ENCODE measurements at regions not wholly inside any gene's neighbourhood (a gene's known extent, or its start where the extent isn't known, plus 50 kb on each side); places are given as distances from the start of the nearest gene placed in this dataset.

- no peak for TF ChIP-seq ZNF274 (IDR thresholded peaks at IDR 0.05; ENCODE audit: low read depth, low read length)
- TF ChIP-seq SUZ12 (IDR thresholded peaks at IDR 0.05; ENCODE audit: extremely low read depth, insufficient read depth, insufficient read length) = no peak
- no peak for TF ChIP-seq YY1 (IDR thresholded peaks at IDR 0.05; ENCODE audit: insufficient read depth, insufficient read length)
- no peaks in the 10 kb centered on the region for H3K27me3 ChIP-seq (ENCODE audit: insufficient read depth, insufficient read length)
- H3K4me3 ChIP-seq (ENCODE audit: insufficient read length, low read depth) = no peak overlapping the region
- no peaks in the 10 kb centered on the region for H3K4me1 ChIP-seq (ENCODE audit: insufficient read depth, insufficient read length)
- no peaks in the 10 kb centered on the region for H3K9me3 ChIP-seq (ENCODE audit: insufficient read depth, low read length)
- H3K9ac ChIP-seq (ENCODE audit: insufficient read length, low read depth) = no peak overlapping the region
- DNase-seq (ENCODE audit: low read depth, low spot score) = no peak
- H3K36me3 ChIP-seq (ENCODE audit: insufficient read depth, insufficient read length, low read length) = no peaks in the 10 kb centered on the region
These were observed 71.3 kb downstream of the RPE65 start for GRCh38 chr1:68378296-68379084.

GRCh38 chr1:68377098-68377497, 72.7 kb downstream of the RPE65 start:
- Histone ChIP-seq H3K36me3 (ENCODE audit: insufficient read depth, insufficient read length, low read length) (no peaks in the 10 kb centered on the region), H3K27me3 (ENCODE audit: insufficient read depth, insufficient read length) (no peaks in the 10 kb centered on the region), H3K4me3 (ENCODE audit: insufficient read length, low read depth) (no peak overlapping the region), H3K9ac (ENCODE audit: insufficient read length, low read depth) (no peak overlapping the region), H3K9me3 (ENCODE audit: insufficient read depth, low read length) (no peaks in the 10 kb centered on the region), H3K4me1 (ENCODE audit: insufficient read depth, insufficient read length) (no peaks in the 10 kb centered on the region)
- TF ChIP-seq SUZ12 (IDR thresholded peaks at IDR 0.05; ENCODE audit: extremely low read depth, insufficient read depth, insufficient read length) (no peak), YY1 (IDR thresholded peaks at IDR 0.05; ENCODE audit: insufficient read depth, insufficient read length) (no peak), ZNF274 (IDR thresholded peaks at IDR 0.05; ENCODE audit: low read depth, low read length) (no peak)
- no peak for DNase-seq (ENCODE audit: low read depth, low spot score)

- Histone ChIP-seq H3K36me3 (ENCODE audit: insufficient read depth, insufficient read length, low read length) (no peaks in the 10 kb centered on the region), H3K9me3 (ENCODE audit: insufficient read depth, low read length) (no peaks in the 10 kb centered on the region), H3K4me3 (ENCODE audit: insufficient read length, low read depth) (no peak overlapping the region), H3K9ac (ENCODE audit: insufficient read length, low read depth) (no peak overlapping the region), H3K4me1 (ENCODE audit: insufficient read depth, insufficient read length) (no peaks in the 10 kb centered on the region), H3K27me3 (ENCODE audit: insufficient read depth, insufficient read length) (no peaks in the 10 kb centered on the region)
- no peak for DNase-seq (ENCODE audit: low read depth, low spot score)
- TF ChIP-seq ZNF274 (IDR thresholded peaks at IDR 0.05; ENCODE audit: low read depth, low read length) (no peak), YY1 (IDR thresholded peaks at IDR 0.05; ENCODE audit: insufficient read depth, insufficient read length) (no peak), SUZ12 (IDR thresholded peaks at IDR 0.05; ENCODE audit: extremely low read depth, insufficient read depth, insufficient read length) (no peak)
These were observed 73.3 kb downstream of the RPE65 start for GRCh38 chr1:68376441-68376840.

GRCh38 chr1:68375919-68376318, 73.8 kb downstream of the RPE65 start:
- H3K4me1 ChIP-seq (ENCODE audit: insufficient read depth, insufficient read length) = no peaks in the 10 kb centered on the region
- no peak for DNase-seq (ENCODE audit: low read depth, low spot score)
- H3K36me3 ChIP-seq (ENCODE audit: insufficient read depth, insufficient read length, low read length) = no peaks in the 10 kb centered on the region
- H3K9ac ChIP-seq (ENCODE audit: insufficient read length, low read depth) = no peak overlapping the region
- H3K9me3 ChIP-seq (ENCODE audit: insufficient read depth, low read length) = no peaks in the 10 kb centered on the region
- TF ChIP-seq SUZ12 (IDR thresholded peaks at IDR 0.05; ENCODE audit: extremely low read depth, insufficient read depth, insufficient read length) (no peak), YY1 (IDR thresholded peaks at IDR 0.05; ENCODE audit: insufficient read depth, insufficient read length) (no peak), ZNF274 (IDR thresholded peaks at IDR 0.05; ENCODE audit: low read depth, low read length) (no peak)
- H3K4me3 ChIP-seq (ENCODE audit: insufficient read length, low read depth) = no peak overlapping the region
- no peaks in the 10 kb centered on the region for H3K27me3 ChIP-seq (ENCODE audit: insufficient read depth, insufficient read length)

- no peaks in the 10 kb centered on the region for H3K9me3 ChIP-seq (ENCODE audit: insufficient read depth, low read length)
- H3K27me3 ChIP-seq (ENCODE audit: insufficient read depth, insufficient read length) = no peaks in the 10 kb centered on the region
- H3K9ac ChIP-seq (ENCODE audit: insufficient read length, low read depth) = no peak overlapping the region
These were observed 76.6 kb downstream of the RPE65 start for GRCh38 chr1:68373173-68373572.

GRCh38 chr1:68372487-68372886, 77.3 kb downstream of the RPE65 start:
- Histone ChIP-seq H3K9ac (ENCODE audit: insufficient read length, low read depth) (no peak overlapping the region), H3K4me1 (ENCODE audit: insufficient read depth, insufficient read length) (no peaks in the 10 kb centered on the region), H3K36me3 (ENCODE audit: insufficient read depth, insufficient read length, low read length) (no peaks in the 10 kb centered on the region), H3K9me3 (ENCODE audit: insufficient read depth, low read length) (no peaks in the 10 kb centered on the region), H3K4me3 (ENCODE audit: insufficient read length, low read depth) (no peak overlapping the region), H3K27me3 (ENCODE audit: insufficient read depth, insufficient read length) (no peaks in the 10 kb centered on the region)
- TF ChIP-seq ZNF274 (IDR thresholded peaks at IDR 0.05; ENCODE audit: low read depth, low read length) = no peak
- TF ChIP-seq SUZ12 (IDR thresholded peaks at IDR 0.05; ENCODE audit: extremely low read depth, insufficient read depth, insufficient read length) = no peak
- TF ChIP-seq YY1 (IDR thresholded peaks at IDR 0.05; ENCODE audit: insufficient read depth, insufficient read length) = no peak
- no peak for DNase-seq (ENCODE audit: low read depth, low spot score)

More at GRCh38 chr1:68373173-68373572, 76.6 kb downstream of the RPE65 start:
- H3K4me1 ChIP-seq (ENCODE audit: insufficient read depth, insufficient read length) = no peaks in the 10 kb centered on the region
- DNase-seq (ENCODE audit: low read depth, low spot score) = no peak
- TF ChIP-seq SUZ12 (IDR thresholded peaks at IDR 0.05; ENCODE audit: extremely low read depth, insufficient read depth, insufficient read length) (no peak), YY1 (IDR thresholded peaks at IDR 0.05; ENCODE audit: insufficient read depth, insufficient read length) (no peak), ZNF274 (IDR thresholded peaks at IDR 0.05; ENCODE audit: low read depth, low read length) (no peak)
- no peaks in the 10 kb centered on the region for H3K36me3 ChIP-seq (ENCODE audit: insufficient read depth, insufficient read length, low read length)
- no peak overlapping the region for H3K4me3 ChIP-seq (ENCODE audit: insufficient read length, low read depth)

- Histone ChIP-seq H3K36me3 (ENCODE audit: insufficient read depth, insufficient read length, low read length) (no peaks in the 10 kb centered on the region), H3K4me3 (ENCODE audit: insufficient read length, low read depth) (no peak overlapping the region)
- no peak for TF ChIP-seq YY1 (IDR thresholded peaks at IDR 0.05; ENCODE audit: insufficient read depth, insufficient read length)
These were observed 79.4 kb downstream of the RPE65 start for GRCh38 chr1:68370101-68370915.

More at GRCh38 chr1:68370101-68370915, 79.4 kb downstream of the RPE65 start:
- no peak for DNase-seq (ENCODE audit: low read depth, low spot score)
- H3K4me1 ChIP-seq (ENCODE audit: insufficient read depth, insufficient read length) = no peaks in the 10 kb centered on the region
- H3K27me3 ChIP-seq (ENCODE audit: insufficient read depth, insufficient read length) = no peaks in the 10 kb centered on the region
- H3K9me3 ChIP-seq (ENCODE audit: insufficient read depth, low read length) = no peaks in the 10 kb centered on the region
- H3K9ac ChIP-seq (ENCODE audit: insufficient read length, low read depth) = no peak overlapping the region

All from NT2/D1 (cell line).